ENCODE measurements at regions not wholly inside any gene's neighbourhood (a gene's known extent, or its start where the extent isn't known, plus 50 kb on each side); places are given as distances from the start of the nearest gene placed in this dataset.
A peak's percentile ranks its signal among the peaks of the same experiment; 100 is the strongest.

DNA sequence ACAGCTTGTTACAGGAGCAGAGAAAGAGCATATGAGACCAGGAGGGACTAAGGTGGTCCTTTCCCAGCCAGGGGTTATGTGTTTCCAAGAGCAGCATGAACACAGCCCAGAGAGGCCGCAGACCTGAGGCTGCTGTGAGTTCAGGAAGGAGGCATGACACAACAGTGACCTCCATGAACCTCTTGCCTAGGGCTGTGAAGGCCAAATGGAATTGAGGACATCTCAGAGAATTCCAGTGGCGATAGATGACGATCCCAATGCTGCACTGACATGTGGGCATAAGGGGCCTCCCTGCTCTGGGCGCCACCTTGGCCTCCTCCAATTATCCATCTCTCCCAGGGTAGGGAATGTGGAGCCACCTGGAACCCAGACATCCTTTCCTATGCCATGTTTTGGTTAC, 79.9 kb upstream of the FUCA2 start:
- Histone ChIP-seq H2BK15ac (ENCODE audit: low read length) (0 out of 2 replicates have a peak overlapping the region, but pooled peaks have one; percentile 25), H2BK120ac (replicated peaks; ENCODE audit: low read depth, low read length) (no peak overlapping the region), H2BK12ac (ENCODE audit: low read depth, low read length) (peak overlapping the region; percentile 65; the same call in 1 of the 2 replicates), H4K5ac (ENCODE audit: insufficient read length, low read depth, low read length) (no peak overlapping the region), H3K4me2 (ENCODE audit: insufficient read depth in 1 of 2, low read depth in 2 of 2, low read length in 2 of 2) (no peak overlapping the region), H4K8ac (ENCODE audit: extremely low read depth, insufficient read depth, low read length) (no peak overlapping the region; the same call in 1 of the 2 replicates), H3K4me1 (replicated peaks in 1 of 4; ENCODE audit: control insufficient read depth in 3 of 4, insufficient read depth in 4 of 4, low read length in 3 of 4) (peaks cover 0 to 5% (median 1%) of the 10 kb centered on the region in 4 experiments; a peak in 3 of 7 replicates), H3K4ac (replicated peaks; ENCODE audit: insufficient read length, low read depth, low read length) (no peak overlapping the region), H3K23ac (ENCODE audit: insufficient read length) (no peak overlapping the region), H3K9ac (replicated peaks in 1 of 4; ENCODE audit: extremely low read depth in 1 of 4, low read depth in 3 of 4, low read length in 3 of 4) (no peak overlapping the region), H3K79me2 (ENCODE audit: control insufficient read depth in 1 of 2, insufficient read depth in 2 of 2, low read length in 2 of 2) (no peaks in the 10 kb centered on the region), H4K91ac (replicated peaks; ENCODE audit: insufficient read length, low read length) (no peak overlapping the region), H2BK20ac (ENCODE audit: low read length) (0 out of 2 replicates have a peak overlapping the region, but pooled peaks have one; percentile 4), H3K4me3 (ENCODE audit: extremely low read depth in 1 of 4, insufficient read depth in 2 of 4, low read depth in 3 of 4, low read length in 4 of 4) (no peak overlapping the region), H3K18ac (ENCODE audit: extremely low read depth, low read length) (no peak overlapping the region), H3K56ac (replicated peaks; ENCODE audit: insufficient read length, low read depth, low read length) (no peak overlapping the region), H3K79me1 (ENCODE audit: low read depth, low read length) (no peaks in the 10 kb centered on the region), H2AFZ (ENCODE audit: low read length) (no peak overlapping the region), H3K27me3 (replicated peaks in 1 of 4; ENCODE audit: control insufficient read depth in 3 of 4, extremely low read depth in 1 of 4, insufficient read depth in 3 of 4, low read length in 3 of 4) (no peaks in the 10 kb centered on the region), H3K9me3 (ENCODE audit: insufficient read depth in 2 of 2, low read depth in 1 of 2, low read length in 1 of 2) (no peaks in the 10 kb centered on the region), H3K36me3 (ENCODE audit: control insufficient read depth in 2 of 4, insufficient read depth in 4 of 4, low read length in 3 of 4) (no peaks in the 10 kb centered on the region), H3K14ac (ENCODE audit: insufficient read length) (no peak overlapping the region), H2BK5ac (ENCODE audit: low read depth, low read length) (0 out of 2 replicates have a peak overlapping the region, but pooled peaks have one; percentile 27), H4K20me1 (replicated peaks in 1 of 2; ENCODE audit: control insufficient read depth in 1 of 2, insufficient read depth in 2 of 2, low read length in 2 of 2) (no peaks in the 10 kb centered on the region), H2AK5ac (ENCODE audit: low read depth, low read length) (peak overlapping the region; percentile 58; the same call in 1 of the 2 replicates), H3K27ac (ENCODE audit: low read depth, low read length) (no peak overlapping the region), H3K23me2 (ENCODE audit: low read depth, low read length) (no peaks in the 10 kb centered on the region)
- TF ChIP-seq, protein P1, sequence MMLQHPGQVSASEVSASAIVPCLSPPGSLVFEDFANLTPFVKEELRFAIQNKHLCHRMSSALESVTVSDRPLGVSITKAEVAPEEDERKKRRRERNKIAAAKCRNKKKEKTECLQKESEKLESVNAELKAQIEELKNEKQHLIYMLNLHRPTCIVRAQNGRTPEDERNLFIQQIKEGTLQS (IDR thresholded peaks at IDR 0.05; ENCODE audit: insufficient read depth, low read depth, low read length): no peak
- TF ChIP-seq SUZ12 (IDR thresholded peaks at IDR 0.05; ENCODE audit: low read length) (no peak), JUN (IDR thresholded peaks at IDR 0.05; ENCODE audit: low read depth, low read length) (no peak), SP1 (IDR thresholded peaks at IDR 0.05; ENCODE audit: low read depth, low read length) (no peak), FOSL1 (IDR thresholded peaks at IDR 0.05; ENCODE audit: insufficient read depth, low read depth, low read length) (no peak), RFX5 (IDR thresholded peaks at IDR 0.05; ENCODE audit: borderline replicate concordance, low read depth, low read length) (no peak), SP2 (IDR thresholded peaks at IDR 0.05; ENCODE audit: low read length) (no peak)
- TF ChIP-seq, protein P2, sequence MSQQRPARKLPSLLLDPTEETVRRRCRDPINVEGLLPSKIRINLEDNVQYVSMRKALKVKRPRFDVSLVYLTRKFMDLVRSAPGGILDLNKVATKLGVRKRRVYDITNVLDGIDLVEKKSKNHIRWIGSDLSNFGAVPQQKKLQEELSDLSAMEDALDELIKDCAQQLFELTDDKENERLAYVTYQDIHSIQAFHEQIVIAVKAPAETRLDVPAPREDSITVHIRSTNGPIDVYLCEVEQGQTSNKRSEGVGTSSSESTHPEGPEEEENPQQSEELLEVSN (IDR thresholded peaks at IDR 0.05): no peak
- FAIRE-seq (no peak), DNase-seq (ENCODE audit: low read depth in 1 of 2, low spot score in 2 of 2) (no peak)
- 97% methylated on average over 4 of the region's 4 CpGs; no CpG with 5 or more reads in 1 of the 2 experiments for WGBS, 2 experiments (ENCODE audit: extremely low coverage in 1 of 2, insufficient coverage in 1 of 2, insufficient read length in 1 of 2, insufficient replicate concordance in 2 of 2, low coverage in 1 of 2, low lambda C conversion rate in 2 of 2, missing lambda C conversion rate in 1 of 2)
- ChIA-PET POLR2A (ENCODE audit: partially characterized antibody) (no interaction called here), CTCF (ENCODE audit: partially characterized antibody) (interaction anchor here (0.5 to 1.5 kb wide), 25 partner anchors 9 to 446 kb away, joined by 3 to 8 read pairs (median 4); no protein-coding TSS in a partner anchor)

Measured in H1 (cell line).